ENCODE measurements at regions not wholly inside any gene's neighbourhood (a gene's known extent, or its start where the extent isn't known, plus 50 kb on each side); places are given as distances from the start of the nearest gene placed in this dataset.

DNA sequence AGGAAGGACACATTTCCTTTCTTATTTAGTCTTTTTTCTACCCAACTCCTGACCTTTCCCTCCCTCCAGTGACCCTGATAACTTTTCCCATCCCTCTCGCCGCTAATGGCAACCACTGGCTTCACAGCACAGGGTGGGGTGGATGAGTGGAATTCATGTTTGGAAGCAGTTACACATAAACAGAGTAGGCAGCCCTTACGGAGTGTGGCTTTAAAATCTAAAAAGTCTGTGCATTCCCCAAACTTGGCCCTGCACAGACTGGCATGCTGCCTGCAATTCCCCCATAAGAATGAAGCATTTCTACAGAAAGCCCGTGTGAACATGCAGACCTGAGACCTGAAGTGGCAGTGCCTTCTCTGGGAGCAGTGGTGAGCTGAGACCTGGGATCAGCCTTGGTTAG is 196.7 kb upstream of the ADRA1D start (continued):
- TF ChIP-seq KLF5 (IDR thresholded peaks at IDR 0.05; ENCODE audit: partially characterized antibody) (no peak), BHLHE40 (IDR thresholded peaks at IDR 0.05; ENCODE audit: borderline replicate concordance in 1 of 2, low read depth in 2 of 2, low read length in 1 of 2) (no peak), ETV6 (conservative IDR thresholded peaks at IDR 0.05 in 1 of 2, IDR thresholded peaks at IDR 0.05 in 1 of 2; ENCODE audit: borderline replicate concordance in 1 of 2, low read depth in 1 of 2) (no peak), ZNF24 (IDR thresholded peaks at IDR 0.05) (no peak), PML (IDR thresholded peaks at IDR 0.05; ENCODE audit: low read length) (no peak), ZNF622 (IDR thresholded peaks at IDR 0.05) (no peak)
- TF ChIP-seq, protein P1, sequence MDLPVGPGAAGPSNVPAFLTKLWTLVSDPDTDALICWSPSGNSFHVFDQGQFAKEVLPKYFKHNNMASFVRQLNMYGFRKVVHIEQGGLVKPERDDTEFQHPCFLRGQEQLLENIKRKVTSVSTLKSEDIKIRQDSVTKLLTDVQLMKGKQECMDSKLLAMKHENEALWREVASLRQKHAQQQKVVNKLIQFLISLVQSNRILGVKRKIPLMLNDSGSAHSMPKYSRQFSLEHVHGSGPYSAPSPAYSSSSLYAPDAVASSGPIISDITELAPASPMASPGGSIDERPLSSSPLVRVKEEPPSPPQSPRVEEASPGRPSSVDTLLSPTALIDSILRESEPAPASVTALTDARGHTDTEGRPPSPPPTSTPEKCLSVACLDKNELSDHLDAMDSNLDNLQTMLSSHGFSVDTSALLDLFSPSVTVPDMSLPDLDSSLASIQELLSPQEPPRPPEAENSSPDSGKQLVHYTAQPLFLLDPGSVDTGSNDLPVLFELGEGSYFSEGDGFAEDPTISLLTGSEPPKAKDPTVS (IDR thresholded peaks at IDR 0.05; ENCODE audit: low read depth, low read length) = no peak

DNA sequence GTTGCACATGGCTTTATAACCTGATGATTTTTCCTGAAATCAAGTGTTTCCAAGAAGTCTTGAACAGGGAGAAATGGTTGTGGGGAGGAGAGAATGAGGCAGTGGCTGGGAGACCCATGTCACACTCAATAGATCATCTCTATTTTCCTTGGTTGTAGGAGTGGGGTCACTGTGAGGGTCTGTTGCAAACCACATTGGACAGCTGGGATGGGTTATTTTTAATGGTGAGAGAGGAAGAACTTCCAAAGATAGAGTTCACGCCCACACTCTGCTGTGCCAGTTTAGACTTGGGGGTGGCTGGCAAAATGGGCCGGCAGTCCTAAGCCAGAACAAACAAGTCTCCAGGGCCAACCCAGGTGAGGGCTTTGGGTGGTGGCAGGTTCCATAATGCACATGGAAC is 196.2 kb upstream of the ADRA1D start:
- FAIRE-seq = no peak
- TF ChIP-seq, protein P2, sequence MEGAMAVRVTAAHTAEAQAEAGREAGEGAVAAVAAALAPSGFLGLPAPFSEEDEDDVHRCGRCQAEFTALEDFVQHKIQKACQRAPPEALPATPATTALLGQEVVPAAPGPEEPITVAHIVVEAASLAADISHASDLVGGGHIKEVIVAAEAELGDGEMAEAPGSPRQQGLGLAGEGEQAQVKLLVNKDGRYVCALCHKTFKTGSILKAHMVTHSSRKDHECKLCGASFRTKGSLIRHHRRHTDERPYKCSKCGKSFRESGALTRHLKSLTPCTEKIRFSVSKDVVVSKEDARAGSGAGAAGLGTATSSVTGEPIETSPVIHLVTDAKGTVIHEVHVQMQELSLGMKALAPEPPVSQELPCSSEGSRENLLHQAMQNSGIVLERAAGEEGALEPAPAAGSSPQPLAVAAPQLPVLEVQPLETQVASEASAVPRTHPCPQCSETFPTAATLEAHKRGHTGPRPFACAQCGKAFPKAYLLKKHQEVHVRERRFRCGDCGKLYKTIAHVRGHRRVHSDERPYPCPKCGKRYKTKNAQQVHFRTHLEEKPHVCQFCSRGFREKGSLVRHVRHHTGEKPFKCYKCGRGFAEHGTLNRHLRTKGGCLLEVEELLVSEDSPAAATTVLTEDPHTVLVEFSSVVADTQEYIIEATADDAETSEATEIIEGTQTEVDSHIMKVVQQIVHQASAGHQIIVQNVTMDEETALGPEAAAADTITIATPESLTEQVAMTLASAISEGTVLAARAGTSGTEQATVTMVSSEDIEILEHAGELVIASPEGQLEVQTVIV (IDR thresholded peaks at IDR 0.05; ENCODE audit: borderline replicate concordance, partially characterized antibody) = no peak
- TF ChIP-seq, protein P3, sequence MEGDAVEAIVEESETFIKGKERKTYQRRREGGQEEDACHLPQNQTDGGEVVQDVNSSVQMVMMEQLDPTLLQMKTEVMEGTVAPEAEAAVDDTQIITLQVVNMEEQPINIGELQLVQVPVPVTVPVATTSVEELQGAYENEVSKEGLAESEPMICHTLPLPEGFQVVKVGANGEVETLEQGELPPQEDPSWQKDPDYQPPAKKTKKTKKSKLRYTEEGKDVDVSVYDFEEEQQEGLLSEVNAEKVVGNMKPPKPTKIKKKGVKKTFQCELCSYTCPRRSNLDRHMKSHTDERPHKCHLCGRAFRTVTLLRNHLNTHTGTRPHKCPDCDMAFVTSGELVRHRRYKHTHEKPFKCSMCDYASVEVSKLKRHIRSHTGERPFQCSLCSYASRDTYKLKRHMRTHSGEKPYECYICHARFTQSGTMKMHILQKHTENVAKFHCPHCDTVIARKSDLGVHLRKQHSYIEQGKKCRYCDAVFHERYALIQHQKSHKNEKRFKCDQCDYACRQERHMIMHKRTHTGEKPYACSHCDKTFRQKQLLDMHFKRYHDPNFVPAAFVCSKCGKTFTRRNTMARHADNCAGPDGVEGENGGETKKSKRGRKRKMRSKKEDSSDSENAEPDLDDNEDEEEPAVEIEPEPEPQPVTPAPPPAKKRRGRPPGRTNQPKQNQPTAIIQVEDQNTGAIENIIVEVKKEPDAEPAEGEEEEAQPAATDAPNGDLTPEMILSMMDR (IDR thresholded peaks at IDR 0.05 in 2 of 3, conservative IDR thresholded peaks at IDR 0.05 in 1 of 3; ENCODE audit: control insufficient read depth in 2 of 3, extremely low read depth in 1 of 3, insufficient read depth in 1 of 3, low read depth in 3 of 3, low read length in 3 of 3) = no peak
- TF ChIP-seq HCFC1 (IDR thresholded peaks at IDR 0.05; ENCODE audit: low read length) = no peak
- no peak for TF ChIP-seq DPF2 (IDR thresholded peaks at IDR 0.05)
- no peak for TF ChIP-seq TBL1XR1 (IDR thresholded peaks at IDR 0.05; ENCODE audit: low read depth, low read length)
- no peak for TF ChIP-seq SIN3A (IDR thresholded peaks at IDR 0.05; ENCODE audit: low read depth, low read length)
- TF ChIP-seq ZNF622 (IDR thresholded peaks at IDR 0.05) = no peak
- no peak for TF ChIP-seq MYB (IDR thresholded peaks at IDR 0.05; ENCODE audit: borderline replicate concordance, low read depth, low read length)
- no peak for TF ChIP-seq ZNF24 (IDR thresholded peaks at IDR 0.05)
- TF ChIP-seq EED (IDR thresholded peaks at IDR 0.05; ENCODE audit: low read depth) = no peak
- no peak for TF ChIP-seq PAX8 (IDR thresholded peaks at IDR 0.05)
- TF ChIP-seq ZNF207 (IDR thresholded peaks at IDR 0.05; ENCODE audit: borderline replicate concordance) = no peak

More for the DNA sequence above, 196.2 kb upstream of the ADRA1D start:
- Histone ChIP-seq H3K27me3 (replicated peaks in 1 of 2; ENCODE audit: control insufficient read depth in 2 of 2, insufficient read depth in 2 of 2, low read length in 1 of 2) (peaks cover 0 to 1% of the 10 kb centered on the region in 2 experiments; a peak in 2 of 4 replicates), H3K9me3 (replicated peaks; ENCODE audit: control insufficient read depth, insufficient read depth, low read length) (no peaks in the 10 kb centered on the region), H3K4me1 (ENCODE audit: control insufficient read depth, insufficient read depth, low read length) (no peaks in the 10 kb centered on the region), H3K4me3 (no peak overlapping the region), H3K27ac (ENCODE audit: control insufficient read depth, insufficient read depth) (no peak overlapping the region), H3K79me2 (ENCODE audit: control insufficient read depth, insufficient read depth, low read length) (no peaks in the 10 kb centered on the region), H2AFZ (ENCODE audit: control insufficient read depth, low read depth, low read length) (no peak overlapping the region), H4K20me1 (ENCODE audit: control insufficient read depth, insufficient read depth) (no peaks in the 10 kb centered on the region), H3K4me2 (ENCODE audit: control insufficient read depth, insufficient read depth) (no peak overlapping the region), H3K9ac (ENCODE audit: control insufficient read depth, insufficient read depth, low read length) (no peak overlapping the region), H3K36me3 (ENCODE audit: control insufficient read depth in 2 of 2, insufficient read depth in 2 of 2, low read length in 1 of 2) (no peaks in the 10 kb centered on the region)
- 79% methylated on average over 2 of the region's 2 CpGs for WGBS (ENCODE audit: insufficient coverage, insufficient replicate concordance, low lambda C conversion rate, missing lambda C conversion rate)
- ChIA-PET RAD21 (ENCODE audit: unreplicated experiment) (no interaction called here), SMC1A (ENCODE audit: uncharacterized antibody, unreplicated experiment) (no interaction called here), CTCF (no interaction called here), POLR2A (no interaction called here)
- BruUV-seq (replicated peaks) = no TSS peak
- no peak for ATAC-seq
- in situ Hi-C loops (cut with MboI) = no loop called here
- no peak for DNase-seq (ENCODE audit: low read depth, low spot score)
- intact Hi-C loops (cut with micrococcal nuclease; ENCODE audit: unreplicated experiment) = no loop called here

Data from GM12878 (cell line).